ENCODE measurements at regions not wholly inside any gene's neighbourhood (a gene's known extent, or its start where the extent isn't known, plus 50 kb on each side); places are given as distances from the start of the nearest gene placed in this dataset.

DNA sequence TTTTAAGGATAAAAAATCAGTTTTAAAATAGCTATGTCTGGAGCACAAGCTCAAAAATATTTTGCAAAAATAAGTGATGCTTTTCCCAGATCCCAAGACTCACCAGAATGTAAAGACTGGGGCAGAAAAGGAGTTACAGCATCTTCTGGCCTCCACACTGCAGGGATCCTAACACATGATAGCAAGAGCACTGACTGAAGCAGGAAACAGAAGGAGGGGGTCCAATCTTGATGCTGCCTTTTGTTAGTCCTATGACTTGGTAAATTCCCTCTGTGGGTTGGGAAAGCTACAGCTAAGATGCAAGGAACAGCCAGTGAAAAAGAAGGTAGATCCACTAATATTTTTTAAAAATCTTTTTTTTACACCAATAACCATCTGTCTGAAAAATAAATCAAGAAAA is 54.2 kb upstream of the TNR start (continued):
- TF ChIP-seq EP300 (IDR thresholded peaks at IDR 0.05; ENCODE audit: borderline replicate concordance in 1 of 2, low read depth in 2 of 2, low read length in 2 of 2) (no peak), RAD21 (IDR thresholded peaks at IDR 0.05 in 1 of 2, conservative IDR thresholded peaks at IDR 0.05 in 1 of 2; ENCODE audit: low read depth in 2 of 2, low read length in 2 of 2) (no peak), CBX5 (IDR thresholded peaks at IDR 0.05; ENCODE audit: low read depth, low read length) (no peak)
